ENCODE measurements at regions not wholly inside any gene's neighbourhood (a gene's known extent, or its start where the extent isn't known, plus 50 kb on each side); places are given as distances from the start of the nearest gene placed in this dataset.

- H3K4me3 ChIP-seq (ENCODE audit: low read length), result no peak overlapping the region
- no peak for TF ChIP-seq CTCF (conservative IDR thresholded peaks at IDR 0.05; ENCODE audit: low read depth, low read length)
- DNase-seq (ENCODE audit: low read depth), result no peak
Observed at GRCh38 chr12:124491856-124492420, 75.5 kb downstream of the NCOR2 start.

- DNase-seq (ENCODE audit: low read depth), result no peak
- TF ChIP-seq CTCF (conservative IDR thresholded peaks at IDR 0.05; ENCODE audit: low read depth, low read length), result no peak
- H3K4me3 ChIP-seq (ENCODE audit: low read length), result no peak overlapping the region
Observed at GRCh38 chr12:124491310-124491709, 76.1 kb downstream of the NCOR2 start.

GRCh38 chr12:124490584-124491305, 76.7 kb downstream of the NCOR2 start:
- no peak overlapping the region for H3K4me3 ChIP-seq (ENCODE audit: low read length)
- TF ChIP-seq CTCF (conservative IDR thresholded peaks at IDR 0.05; ENCODE audit: low read depth, low read length), result no peak
- DNase-seq (ENCODE audit: low read depth), result no peak

DNA sequence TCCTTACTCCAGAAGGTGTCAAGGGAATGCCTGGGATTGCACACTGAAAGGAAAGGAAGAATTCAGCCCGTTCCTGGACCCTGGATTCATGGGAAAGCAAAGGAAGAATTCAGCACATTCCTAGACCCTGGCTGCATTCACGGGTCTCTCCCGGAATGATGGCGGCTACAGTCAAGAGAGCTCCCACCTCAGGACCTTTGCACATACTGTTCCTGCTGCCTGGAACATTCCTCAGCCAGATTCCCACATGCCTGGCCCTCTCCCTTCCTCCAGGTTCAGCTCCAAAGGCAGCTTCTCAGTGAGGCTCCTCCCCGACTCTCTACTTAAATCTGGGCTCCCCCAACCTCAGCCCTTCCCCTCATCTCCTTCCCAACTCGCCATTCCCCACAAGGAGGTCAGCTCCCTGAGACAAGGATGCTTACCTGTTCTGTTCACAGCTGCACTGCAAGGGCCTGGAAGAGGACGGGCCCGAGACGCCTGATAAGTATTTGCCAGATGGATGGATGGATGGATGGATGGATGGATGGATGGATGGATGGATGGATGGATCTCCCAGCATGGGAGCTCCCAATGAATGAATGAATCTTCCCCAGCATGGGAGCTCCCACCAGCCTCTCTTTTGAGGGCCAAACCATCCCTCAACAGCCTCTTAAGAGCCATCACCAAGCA, 77.4 kb downstream of the NCOR2 start:
- H3K4me3 ChIP-seq (ENCODE audit: low read length), result no peak overlapping the region
- TF ChIP-seq CTCF (conservative IDR thresholded peaks at IDR 0.05; ENCODE audit: low read depth, low read length), result no peak
- no peak for DNase-seq (ENCODE audit: low read depth)

DNA sequence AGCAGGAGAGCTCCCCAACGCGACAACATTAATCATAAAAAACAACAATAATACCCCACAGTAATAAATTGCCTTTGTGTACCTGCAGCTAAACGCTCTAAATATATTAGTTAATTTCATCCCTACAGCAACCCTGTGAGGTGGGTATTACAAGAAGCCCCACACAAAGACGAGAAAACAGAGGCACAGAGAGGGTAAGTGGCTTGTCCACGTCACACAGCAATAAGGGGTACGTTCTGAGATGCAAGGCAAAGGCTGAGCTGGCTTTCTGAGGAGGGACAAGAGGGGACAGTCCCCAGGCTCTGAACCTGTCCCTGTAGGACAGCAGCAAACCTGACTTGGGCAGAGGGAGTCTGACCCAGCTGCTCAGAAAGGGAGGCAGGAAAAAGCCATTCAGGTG, 78.2 kb downstream of the NCOR2 start:
- no peak for DNase-seq (ENCODE audit: low read depth)
- TF ChIP-seq CTCF (conservative IDR thresholded peaks at IDR 0.05; ENCODE audit: low read depth, low read length), result no peak
- no peak overlapping the region for H3K4me3 ChIP-seq (ENCODE audit: low read length)

DNA sequence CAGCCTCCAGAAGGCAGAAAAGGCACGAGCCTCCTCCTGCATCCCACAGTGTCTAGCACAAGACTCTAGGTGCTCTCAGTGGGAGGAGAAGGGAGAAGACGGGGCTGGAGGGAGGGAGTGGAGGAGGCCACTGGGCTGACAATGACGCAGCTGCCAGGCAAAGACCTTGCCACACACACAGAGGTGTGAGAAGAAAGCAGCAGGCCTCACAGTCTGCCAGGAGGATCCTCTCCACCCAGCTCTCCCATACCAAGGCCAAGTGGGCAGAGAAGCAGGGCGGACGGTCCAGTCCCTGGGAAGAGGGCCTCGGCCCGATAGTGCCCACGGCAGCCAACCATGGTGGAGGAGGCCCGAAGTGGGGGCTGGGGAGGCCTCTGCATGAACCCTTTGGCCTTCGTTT, 78.9 kb downstream of the NCOR2 start:
- H3K4me3 ChIP-seq (ENCODE audit: low read length), result no peak overlapping the region
- no peak for DNase-seq (ENCODE audit: low read depth)
- TF ChIP-seq CTCF (conservative IDR thresholded peaks at IDR 0.05; ENCODE audit: low read depth, low read length), result no peak

DNA sequence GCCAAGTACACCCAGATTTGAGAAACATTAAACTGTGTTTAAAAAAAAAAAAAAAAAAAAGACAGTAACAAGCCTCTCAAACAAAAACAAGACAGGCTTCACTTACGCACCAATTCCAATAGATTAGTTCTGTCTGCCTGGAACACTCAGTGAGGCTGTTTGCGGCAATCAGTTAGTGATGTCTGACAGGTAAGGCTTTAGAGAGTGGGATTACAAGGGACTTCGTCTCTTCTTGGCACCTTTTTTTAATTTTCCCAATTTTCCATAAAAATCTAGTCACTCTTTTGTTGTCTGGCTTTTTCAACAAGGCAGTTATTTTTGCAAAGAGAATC, 79.6 kb downstream of the NCOR2 start:
- no peak for TF ChIP-seq CTCF (conservative IDR thresholded peaks at IDR 0.05; ENCODE audit: low read depth, low read length)
- H3K4me3 ChIP-seq (ENCODE audit: low read length), result no peak overlapping the region
- DNase-seq (ENCODE audit: low read depth), result no peak

All from retinal pigment epithelial cell (primary cell).